ENCODE measurements at regions not wholly inside any gene's neighbourhood (a gene's known extent, or its start where the extent isn't known, plus 50 kb on each side); places are given as distances from the start of the nearest gene placed in this dataset.

DNA sequence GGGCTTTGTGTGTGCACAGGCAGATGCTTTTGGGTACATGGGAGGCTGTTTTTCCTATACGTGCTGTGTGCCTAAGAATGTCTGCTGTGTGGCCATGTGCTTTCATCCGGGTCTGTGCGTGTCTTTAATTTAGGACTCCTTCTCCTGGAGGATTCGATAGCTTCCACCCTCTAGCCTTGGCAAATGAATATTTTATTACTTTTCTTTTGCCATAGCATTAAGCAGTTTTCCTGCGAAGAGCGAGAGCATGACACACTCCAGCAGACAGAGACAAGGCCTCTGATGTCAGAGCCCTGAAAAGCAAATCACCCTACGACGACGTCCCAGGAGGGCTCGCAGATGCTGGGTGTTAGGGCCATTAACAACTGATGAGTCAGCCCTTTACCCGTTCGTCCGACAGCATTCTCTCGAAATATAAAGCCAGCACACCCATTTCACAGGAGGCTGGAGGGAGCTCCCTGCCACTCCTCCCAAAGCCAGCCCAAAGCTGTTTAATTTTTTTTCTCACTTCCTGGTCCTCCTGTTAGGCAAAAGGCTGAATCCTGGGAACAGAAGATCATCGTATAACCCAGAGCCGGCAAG lies 311.3 kb upstream of the ZMIZ1 start:
- TF ChIP-seq ZNF274 (IDR thresholded peaks at IDR 0.05; ENCODE audit: low read depth, low read length) (no peak), SUZ12 (IDR thresholded peaks at IDR 0.05; ENCODE audit: extremely low read depth, insufficient read depth, insufficient read length) (no peak), YY1 (IDR thresholded peaks at IDR 0.05; ENCODE audit: insufficient read depth, insufficient read length) (no peak)
